SK-N-MC (cell line): ENCODE measurements at regions not wholly inside any gene's neighbourhood (a gene's known extent, or its start where the extent isn't known, plus 50 kb on each side); places are given as distances from the start of the nearest gene placed in this dataset.

Experiments
- DNase-seq: peaks from one replicate; pipeline ENCODE4 v3.0.0-alpha.2; 2011; ENCODE audit warnings: low read depth, low spot score
- H3K27ac ChIP-seq: fragments of 200-600 bp; sonication (generic); 2 replicates; pipeline ENCODE4 v1.5.1; 2016; ENCODE audit warnings: mixed run types
- H3K36me3 ChIP-seq: fragments of 200-600 bp; sonication (generic); 2 replicates; pipeline ENCODE4 v1.6.1; 2017; ENCODE audit warnings: antibody characterized with exemption, low read length, mixed read lengths; ENCODE audit not compliant: insufficient read depth
- H3K4me3 ChIP-seq: fragments of 200-600 bp; sonication (generic); 2 replicates; pipeline ENCODE4 v1.5.1; 2016
- H3K9ac ChIP-seq: fragments of 200-600 bp; sonication (generic); 2 replicates; pipeline ENCODE4 v1.8.0; 2017; ENCODE audit warnings: mixed run types, mixed read lengths; ENCODE audit not compliant: insufficient read length
- H3K9me3 ChIP-seq: fragments of 200-600 bp; sonication (generic); 2 replicates; pipeline ENCODE4 v1.6.1; 2017; ENCODE audit warnings: low read depth, mild to moderate bottlenecking, antibody characterized with exemption, low read length, moderate library complexity, mixed read lengths
- EZH2 ChIP-seq: fragments of 200-600 bp; sonication (generic); IDR thresholded peaks from one replicate; pipeline ENCODE4 v1.6.1; 2017; ENCODE audit warnings: antibody characterized with exemption
- FOXP2 ChIP-seq: optimal IDR thresholded peaks from 2 replicates; pipeline ENCODE3; 2011; ENCODE audit warnings: mild to moderate bottlenecking, moderate library complexity; ENCODE audit not compliant: insufficient read depth; ENCODE audit errors: extremely low read length, control extremely low read depth
- POLR2AphosphoS5 ChIP-seq: IDR thresholded peaks from 2 replicates; pipeline ENCODE4 v1.6.1; 2012; ENCODE audit warnings: mild to moderate bottlenecking, low read depth, low read length, borderline replicate concordance

DNA sequence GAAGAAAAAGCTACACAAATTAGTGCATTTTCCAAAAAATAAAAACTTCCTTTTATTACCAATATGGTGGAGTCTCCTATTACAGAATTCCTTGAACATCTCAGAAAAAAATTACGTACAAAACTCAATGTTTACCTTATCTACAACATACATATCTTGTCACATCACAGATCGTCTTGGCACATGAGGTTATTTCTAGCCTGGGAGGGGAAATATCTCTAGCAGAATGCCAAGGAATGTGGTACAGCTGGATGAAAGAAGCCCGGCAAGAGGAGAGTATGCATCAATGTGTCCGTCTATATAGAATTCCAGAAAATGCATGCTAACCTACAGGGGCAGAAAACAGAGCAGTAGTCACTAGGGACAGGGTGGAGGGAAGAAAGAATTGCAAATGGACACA lies 443.8 kb downstream of the ZSWIM6 start:
- DNase-seq: no peak
- H3K27ac ChIP-seq: no peak overlapping the region
- no peak for TF ChIP-seq FOXP2
- no peak for TF ChIP-seq POLR2AphosphoS5
- no peak for TF ChIP-seq EZH2
- H3K36me3 ChIP-seq: no peaks in the 10 kb centered on the region
- H3K9me3 ChIP-seq: no peaks in the 10 kb centered on the region; the same call in 1 of the 2 replicates
- no peak overlapping the region for H3K4me3 ChIP-seq
- H3K9ac ChIP-seq: no peak overlapping the region

DNA sequence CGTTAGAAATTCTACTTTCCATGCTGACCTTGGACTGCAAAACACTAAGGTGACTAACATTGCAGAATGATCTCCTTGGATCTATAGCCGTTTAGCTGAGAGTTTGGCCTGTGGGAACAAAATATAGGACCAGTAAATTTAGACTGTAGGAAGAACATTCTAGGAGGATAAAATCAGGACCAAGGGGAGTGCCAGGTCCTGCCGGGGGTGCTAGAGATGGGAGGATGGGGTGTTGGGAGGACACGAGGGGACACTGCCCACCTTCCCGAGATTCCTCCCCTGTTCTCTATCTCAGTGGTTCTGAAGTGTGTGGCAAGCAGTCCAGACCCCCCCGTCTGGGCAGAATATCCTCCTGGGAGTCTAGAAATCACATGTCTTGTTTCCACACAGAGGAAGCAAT lies 445.2 kb downstream of the ZSWIM6 start:
- no peak for DNase-seq
- Histone ChIP-seq H3K4me3 (no peak overlapping the region), H3K9me3 (no peaks in the 10 kb centered on the region; the same call in 1 of the 2 replicates), H3K27ac (no peak overlapping the region), H3K36me3 (no peaks in the 10 kb centered on the region), H3K9ac (no peak overlapping the region)
- TF ChIP-seq FOXP2 (no peak), POLR2AphosphoS5 (no peak), EZH2 (no peak)

DNA sequence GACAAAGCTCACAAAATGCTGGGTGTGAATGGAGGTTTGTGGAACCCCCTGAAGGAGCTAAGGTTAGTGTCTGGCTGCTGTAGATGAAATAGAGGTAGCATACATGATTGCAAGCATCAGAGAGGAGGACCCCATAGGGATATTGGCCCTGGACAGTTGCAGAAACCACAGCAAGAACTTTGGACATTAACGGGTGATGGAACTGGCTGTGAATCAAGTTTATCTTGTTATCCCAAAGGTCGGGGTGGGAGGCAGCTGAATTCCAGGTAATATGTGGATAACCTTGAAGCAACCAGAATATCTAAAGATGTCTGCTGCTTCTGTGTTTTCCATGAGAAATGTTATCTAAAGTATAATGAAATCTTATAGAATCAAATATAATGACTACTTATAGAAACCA lies 447.7 kb downstream of the ZSWIM6 start:
- no peak for DNase-seq
- no peaks in the 10 kb centered on the region; the same call in 1 of the 2 replicates for H3K9me3 ChIP-seq
- no peak overlapping the region for H3K4me3 ChIP-seq
- no peaks in the 10 kb centered on the region for H3K36me3 ChIP-seq
- TF ChIP-seq FOXP2 (no peak), EZH2 (no peak), POLR2AphosphoS5 (no peak)
- no peak overlapping the region for H3K27ac ChIP-seq
- H3K9ac ChIP-seq: no peak overlapping the region

DNA sequence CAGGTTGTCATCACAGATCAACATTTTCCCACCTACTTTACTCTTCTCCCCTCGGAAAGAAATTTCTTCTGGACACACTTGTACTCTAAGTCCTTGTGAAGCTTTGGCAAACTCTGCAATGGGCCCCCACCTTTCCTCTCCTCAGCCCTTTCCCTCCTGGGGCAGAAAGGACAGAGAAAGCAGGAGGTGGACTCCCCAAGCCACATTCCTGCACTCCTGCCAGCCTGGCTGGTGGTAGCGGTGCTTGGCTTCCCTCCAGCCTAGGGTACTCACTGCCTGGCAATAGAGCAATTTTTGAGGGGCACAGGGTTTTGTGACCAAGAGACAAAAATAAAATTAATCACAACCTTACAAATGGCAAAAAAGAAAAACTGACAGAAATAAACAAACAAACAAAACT lies 451.4 kb downstream of the ZSWIM6 start:
- TF ChIP-seq FOXP2: no peak
- TF ChIP-seq EZH2: no peak
- no peak for TF ChIP-seq POLR2AphosphoS5
- Histone ChIP-seq H3K36me3 (no peaks in the 10 kb centered on the region), H3K4me3 (no peak overlapping the region), H3K27ac (no peak overlapping the region), H3K9ac (no peak overlapping the region), H3K9me3 (no peaks in the 10 kb centered on the region; the same call in 1 of the 2 replicates)
- no peak for DNase-seq

DNA sequence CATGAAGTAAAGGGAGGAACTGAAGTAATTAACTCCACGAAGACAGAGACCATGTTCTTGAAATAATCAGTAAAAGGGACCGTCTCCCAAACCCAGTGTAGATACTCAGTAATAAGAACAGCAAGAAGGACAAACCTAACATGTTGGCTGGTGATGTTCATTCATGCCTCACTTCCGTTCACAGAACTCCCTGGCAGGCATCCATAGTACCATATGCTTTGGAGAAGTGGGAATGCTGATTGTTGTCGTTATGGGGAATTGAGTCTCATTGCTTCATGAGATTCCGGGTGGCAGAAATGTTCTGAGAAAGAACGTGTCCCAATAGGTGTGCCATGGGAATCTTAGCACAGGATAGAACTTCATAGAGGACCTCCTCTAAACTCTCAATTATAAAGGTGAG lies 452.3 kb downstream of the ZSWIM6 start:
- Histone ChIP-seq H3K36me3 (no peaks in the 10 kb centered on the region), H3K4me3 (no peak overlapping the region), H3K9ac (no peak overlapping the region), H3K27ac (no peak overlapping the region), H3K9me3 (no peaks in the 10 kb centered on the region; the same call in 1 of the 2 replicates)
- TF ChIP-seq FOXP2 (no peak), EZH2 (no peak), POLR2AphosphoS5 (no peak)
- DNase-seq: no peak

DNA sequence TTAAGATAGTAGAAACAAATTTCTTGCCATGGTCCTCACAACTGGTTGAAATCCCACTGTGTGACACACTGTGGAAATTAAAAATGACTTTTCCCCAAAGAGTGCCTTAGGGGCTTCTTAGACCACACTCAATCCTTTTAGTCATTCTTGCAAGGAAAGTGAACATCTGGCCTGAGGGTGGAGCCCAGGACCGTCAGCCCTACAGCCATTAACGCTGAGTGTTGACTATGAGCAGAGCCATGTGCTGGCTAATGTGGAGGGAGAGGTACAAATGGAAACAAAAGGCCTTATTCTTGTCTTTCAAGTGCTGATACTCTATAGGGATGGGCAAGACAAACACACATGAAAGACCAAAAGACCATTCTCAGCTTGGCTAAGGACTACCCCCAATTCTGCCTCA lies 456.5 kb downstream of the ZSWIM6 start:
- Histone ChIP-seq H3K4me3 (no peak overlapping the region), H3K27ac (no peak overlapping the region), H3K9me3 (no peaks in the 10 kb centered on the region), H3K36me3 (no peaks in the 10 kb centered on the region), H3K9ac (no peak overlapping the region)
- TF ChIP-seq EZH2: no peak
- no peak for TF ChIP-seq POLR2AphosphoS5
- no peak for TF ChIP-seq FOXP2
- DNase-seq: no peak

DNA sequence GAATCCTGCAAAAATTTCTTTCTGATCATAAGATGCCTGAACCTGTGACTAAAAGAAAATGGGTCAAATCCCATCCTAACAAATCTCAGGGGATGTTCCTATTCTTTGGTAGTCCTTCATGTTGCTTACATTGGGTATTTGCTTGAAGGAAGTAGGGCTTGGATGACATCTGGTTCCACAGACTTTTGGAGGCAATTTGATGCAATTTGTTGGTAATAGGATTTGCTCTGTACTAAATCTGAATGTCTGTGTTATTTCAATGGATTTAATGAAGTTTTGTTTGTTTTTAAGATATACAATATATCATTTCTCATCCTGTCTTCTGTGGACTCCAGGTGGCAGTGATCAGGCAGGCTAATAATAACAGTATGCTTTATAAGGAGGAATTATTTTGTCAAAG lies 457.9 kb downstream of the ZSWIM6 start:
- TF ChIP-seq FOXP2: no peak
- no peak for TF ChIP-seq POLR2AphosphoS5
- TF ChIP-seq EZH2: no peak
- no peak overlapping the region for H3K27ac ChIP-seq
- DNase-seq: no peak
- H3K9me3 ChIP-seq: no peaks in the 10 kb centered on the region
- no peaks in the 10 kb centered on the region for H3K36me3 ChIP-seq
- no peak overlapping the region for H3K4me3 ChIP-seq
- H3K9ac ChIP-seq: no peak overlapping the region

DNA sequence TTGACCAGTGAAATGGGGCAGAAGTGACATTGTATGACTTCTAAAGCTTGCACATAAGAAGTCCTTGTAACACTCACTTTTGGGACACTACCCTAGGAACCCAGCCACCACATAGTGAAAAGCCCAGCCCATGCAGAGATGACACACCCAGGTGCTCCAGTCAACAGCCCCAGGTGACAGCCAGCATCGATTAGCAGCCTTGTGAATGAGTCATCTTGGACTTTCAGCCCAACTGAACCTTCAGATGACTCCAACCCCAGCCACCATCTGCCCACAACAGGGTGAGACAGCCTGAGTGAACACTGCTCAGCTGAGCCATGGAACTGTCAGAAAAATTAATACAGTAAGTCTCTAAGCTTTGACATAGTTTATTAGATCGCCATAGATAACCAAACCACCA lies 458.6 kb downstream of the ZSWIM6 start:
- H3K36me3 ChIP-seq: no peaks in the 10 kb centered on the region
- H3K9ac ChIP-seq: no peak overlapping the region
- no peak overlapping the region for H3K4me3 ChIP-seq
- TF ChIP-seq EZH2 (no peak), FOXP2 (no peak), POLR2AphosphoS5 (no peak)
- no peaks in the 10 kb centered on the region for H3K9me3 ChIP-seq
- H3K27ac ChIP-seq: no peak overlapping the region
- no peak for DNase-seq

DNA sequence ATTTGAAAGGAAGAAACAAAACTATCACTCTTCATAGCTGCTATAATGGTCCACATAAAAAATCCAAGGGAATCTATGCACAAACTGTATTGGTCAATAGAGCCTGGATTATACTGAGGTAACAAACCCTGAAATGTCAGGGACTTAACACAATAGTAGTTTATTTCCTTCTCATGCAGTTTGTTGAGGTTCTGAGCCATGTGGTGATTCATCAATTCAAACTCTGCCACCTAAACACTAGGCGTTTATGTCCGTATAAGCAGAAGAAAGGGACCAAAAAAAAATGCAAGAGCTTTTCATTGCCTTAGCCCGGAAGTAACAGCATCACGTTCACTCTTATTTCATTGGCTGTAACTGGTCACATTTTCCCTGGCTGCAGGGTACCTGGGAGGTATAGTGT lies 464.7 kb downstream of the ZSWIM6 start:
- H3K4me3 ChIP-seq: no peak overlapping the region
- TF ChIP-seq EZH2: no peak
- no peak for TF ChIP-seq POLR2AphosphoS5
- no peak for TF ChIP-seq FOXP2

More for the DNA sequence above, 464.7 kb downstream of the ZSWIM6 start:
- no peak for DNase-seq
- H3K9me3 ChIP-seq: no peaks in the 10 kb centered on the region
- no peak overlapping the region for H3K27ac ChIP-seq
- no peaks in the 10 kb centered on the region for H3K36me3 ChIP-seq
- no peak overlapping the region for H3K9ac ChIP-seq
